ENCODE measurements at regions not wholly inside any gene's neighbourhood (a gene's known extent, or its start where the extent isn't known, plus 50 kb on each side); places are given as distances from the start of the nearest gene placed in this dataset.

DNA sequence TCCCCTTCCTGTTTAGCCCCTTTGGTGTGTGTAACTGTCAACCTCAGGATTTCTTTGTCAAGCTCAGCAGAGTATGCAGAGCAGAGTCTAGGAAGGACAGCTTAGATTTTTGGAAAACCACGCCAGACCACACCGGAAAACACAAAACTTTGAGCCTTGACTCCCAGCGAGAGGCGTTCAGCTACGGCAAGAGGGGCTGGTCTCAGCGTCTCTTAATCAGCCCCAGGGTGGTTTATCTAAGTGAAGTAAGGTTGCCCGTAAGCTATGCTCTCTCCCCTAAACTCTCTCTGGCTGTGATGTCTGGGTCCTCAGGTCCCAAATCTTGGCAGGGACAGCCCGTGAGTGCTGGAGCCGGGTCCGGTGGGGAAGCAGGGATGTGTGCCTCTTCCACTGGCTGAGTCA, 230.9 kb downstream of the KLF6 start:
- no peak overlapping the region for H3K27ac ChIP-seq
- TF ChIP-seq, protein P1, sequence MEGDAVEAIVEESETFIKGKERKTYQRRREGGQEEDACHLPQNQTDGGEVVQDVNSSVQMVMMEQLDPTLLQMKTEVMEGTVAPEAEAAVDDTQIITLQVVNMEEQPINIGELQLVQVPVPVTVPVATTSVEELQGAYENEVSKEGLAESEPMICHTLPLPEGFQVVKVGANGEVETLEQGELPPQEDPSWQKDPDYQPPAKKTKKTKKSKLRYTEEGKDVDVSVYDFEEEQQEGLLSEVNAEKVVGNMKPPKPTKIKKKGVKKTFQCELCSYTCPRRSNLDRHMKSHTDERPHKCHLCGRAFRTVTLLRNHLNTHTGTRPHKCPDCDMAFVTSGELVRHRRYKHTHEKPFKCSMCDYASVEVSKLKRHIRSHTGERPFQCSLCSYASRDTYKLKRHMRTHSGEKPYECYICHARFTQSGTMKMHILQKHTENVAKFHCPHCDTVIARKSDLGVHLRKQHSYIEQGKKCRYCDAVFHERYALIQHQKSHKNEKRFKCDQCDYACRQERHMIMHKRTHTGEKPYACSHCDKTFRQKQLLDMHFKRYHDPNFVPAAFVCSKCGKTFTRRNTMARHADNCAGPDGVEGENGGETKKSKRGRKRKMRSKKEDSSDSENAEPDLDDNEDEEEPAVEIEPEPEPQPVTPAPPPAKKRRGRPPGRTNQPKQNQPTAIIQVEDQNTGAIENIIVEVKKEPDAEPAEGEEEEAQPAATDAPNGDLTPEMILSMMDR (IDR thresholded peaks at IDR 0.05) = no peak
- no peak for TF ChIP-seq ZFX (IDR thresholded peaks at IDR 0.05; ENCODE audit: borderline replicate concordance)

DNA sequence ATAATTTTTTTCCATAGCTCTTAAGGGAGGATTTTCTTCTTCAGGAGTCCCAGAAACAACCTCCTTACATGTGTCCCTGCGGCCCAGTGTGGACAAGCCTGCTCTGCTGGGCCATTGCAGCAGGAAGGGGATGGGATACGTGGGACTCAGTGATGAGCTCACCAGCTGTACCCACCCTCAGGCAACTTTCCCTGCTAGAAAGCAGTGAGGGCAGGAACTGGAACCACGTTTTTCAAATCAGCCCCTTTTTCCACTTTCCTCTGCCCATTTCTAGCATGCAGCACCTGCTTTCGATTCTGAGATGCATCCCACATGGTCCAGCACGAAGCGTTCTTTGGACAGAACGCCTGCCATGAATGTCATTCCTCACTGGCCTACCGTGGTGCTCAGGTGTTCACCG, 232.7 kb downstream of the KLF6 start:
- no peak overlapping the region for H3K27ac ChIP-seq
- TF ChIP-seq ZFX (IDR thresholded peaks at IDR 0.05; ENCODE audit: borderline replicate concordance) = no peak
- TF ChIP-seq, protein P1 (IDR thresholded peaks at IDR 0.05) = no peak

DNA sequence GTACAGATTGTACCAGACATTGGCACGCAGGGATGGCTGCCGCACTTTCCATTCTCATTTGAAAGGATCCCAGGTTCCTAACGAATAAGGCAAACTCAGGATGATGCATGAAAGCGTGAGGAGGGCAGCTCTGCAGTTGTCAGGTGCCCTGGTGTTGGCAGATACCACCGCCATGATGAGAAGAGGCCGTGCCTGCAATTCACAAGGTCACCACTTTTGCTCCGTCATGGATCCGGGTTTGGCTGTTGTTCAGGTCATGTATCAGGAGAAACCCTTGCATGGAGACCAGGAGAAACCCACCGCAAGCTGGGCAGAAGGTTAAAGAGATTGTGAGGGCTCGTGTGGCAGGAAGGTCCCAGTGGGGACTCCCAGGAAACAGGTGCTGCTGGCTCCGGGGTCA, 233.2 kb downstream of the KLF6 start:
- no peak for TF ChIP-seq ZFX (IDR thresholded peaks at IDR 0.05; ENCODE audit: borderline replicate concordance)
- TF ChIP-seq, protein P1 (IDR thresholded peaks at IDR 0.05) = no peak
- H3K27ac ChIP-seq = no peak overlapping the region

DNA sequence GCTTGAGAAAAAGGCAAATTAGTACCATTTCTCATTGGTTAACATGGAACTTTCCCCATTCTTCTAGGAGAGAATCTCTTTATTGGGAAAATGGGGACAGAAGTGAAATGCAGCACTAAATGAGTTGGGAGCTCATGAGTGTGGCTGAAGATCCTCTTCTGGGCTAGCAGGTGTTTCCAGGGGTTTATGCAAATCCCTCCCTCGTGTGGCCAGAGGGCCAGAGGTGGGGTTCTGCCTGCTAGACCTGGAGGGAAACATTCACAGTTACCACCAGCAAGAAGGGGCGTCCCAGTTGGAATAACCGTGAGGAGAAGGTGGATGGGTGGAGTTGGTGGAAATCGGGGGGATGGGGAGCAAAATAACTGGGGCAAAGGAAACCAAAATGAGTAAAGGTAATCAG, 235.9 kb downstream of the KLF6 start:
- no peak overlapping the region for H3K27ac ChIP-seq
- TF ChIP-seq, protein P1 (IDR thresholded peaks at IDR 0.05) = no peak
- no peak for TF ChIP-seq ZFX (IDR thresholded peaks at IDR 0.05; ENCODE audit: borderline replicate concordance)

DNA sequence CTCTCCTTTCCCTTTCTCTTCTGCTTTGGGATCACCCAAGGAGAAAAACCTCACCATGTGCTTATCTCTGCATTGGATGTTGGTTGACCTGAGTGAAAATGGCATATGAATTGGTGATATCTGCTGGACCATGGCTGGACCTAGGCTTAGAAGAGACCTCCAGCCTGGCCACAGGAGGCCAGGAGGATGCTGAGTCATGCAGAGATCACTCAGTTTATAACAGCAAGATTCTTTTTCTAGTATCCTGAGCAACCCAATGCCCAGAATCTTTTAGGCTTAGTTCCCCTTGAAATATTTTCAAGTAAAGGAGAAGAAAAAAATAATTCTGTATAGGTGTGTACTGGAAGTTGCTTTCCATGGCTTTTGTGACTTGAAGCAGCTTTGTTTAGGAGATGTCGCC, 236.3 kb downstream of the KLF6 start:
- H3K27ac ChIP-seq = no peak overlapping the region
- TF ChIP-seq, protein P1 (IDR thresholded peaks at IDR 0.05) = no peak
- no peak for TF ChIP-seq ZFX (IDR thresholded peaks at IDR 0.05; ENCODE audit: borderline replicate concordance)

DNA sequence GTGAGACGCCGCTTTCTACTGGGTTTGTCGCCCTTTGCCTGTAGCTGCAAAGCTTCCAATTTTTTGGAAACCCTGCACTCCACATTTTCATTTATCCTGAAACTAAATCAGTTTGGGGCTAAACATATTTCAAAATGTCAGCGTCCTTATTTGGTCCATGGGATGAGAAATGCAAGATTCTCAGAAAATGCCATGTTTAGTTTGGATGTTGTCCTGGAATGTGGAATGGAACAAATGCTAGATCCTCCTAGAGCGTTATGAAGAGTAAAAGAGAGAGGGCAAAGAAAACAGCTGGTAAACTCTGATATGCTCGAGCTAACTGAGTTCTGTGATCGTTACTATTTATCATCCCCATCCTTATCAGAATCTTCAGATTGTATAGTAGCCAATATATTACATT, 236.9 kb downstream of the KLF6 start:
- no peak for TF ChIP-seq ZFX (IDR thresholded peaks at IDR 0.05; ENCODE audit: borderline replicate concordance)
- TF ChIP-seq, protein P1 (IDR thresholded peaks at IDR 0.05) = no peak
- H3K27ac ChIP-seq = no peak overlapping the region

DNA sequence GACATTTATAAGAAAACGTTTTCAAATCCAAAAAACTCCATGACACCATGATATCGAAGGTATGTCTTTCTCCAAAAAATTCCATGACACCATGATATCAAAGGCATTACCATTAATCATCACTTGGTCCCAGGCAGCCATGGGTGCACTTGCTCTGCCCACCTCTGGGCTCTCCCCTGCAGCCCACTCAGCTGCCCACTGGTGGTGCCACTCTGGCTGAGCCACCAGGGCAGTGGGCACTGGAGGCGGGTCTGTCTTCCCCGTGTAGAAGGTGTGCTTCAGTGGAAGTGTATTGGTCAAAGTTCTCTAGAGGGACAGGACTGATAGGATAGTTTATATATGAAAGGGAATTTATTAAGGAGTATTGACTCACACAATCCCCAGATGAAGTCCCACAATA, 240.4 kb downstream of the KLF6 start:
- TF ChIP-seq ZFX (IDR thresholded peaks at IDR 0.05; ENCODE audit: borderline replicate concordance) = no peak
- TF ChIP-seq, protein P1 (IDR thresholded peaks at IDR 0.05) = no peak
- no peak overlapping the region for H3K27ac ChIP-seq

Data from 22Rv1 (cell line).